Loucy (cell line): ENCODE measurements at regions not wholly inside any gene's neighbourhood (a gene's known extent, or its start where the extent isn't known, plus 50 kb on each side); places are given as distances from the start of the nearest gene placed in this dataset.

Experiments used
- H2AFZ ChIP-seq: fragments of 200-600 bp; sonication (generic); 2 replicates; pipeline ENCODE4 v1.6.0; 2016; ENCODE audit warnings: antibody characterized with exemption, mild to moderate bottlenecking, low read length, moderate library complexity
- H3F3A ChIP-seq: fragments of 200-600 bp; 2 replicates; pipeline ENCODE4 v1.6.0; 2016; ENCODE audit warnings: antibody characterized with exemption, low read depth, mild to moderate bottlenecking
- H3K27me3 ChIP-seq: fragments of 200-600 bp; sonication (generic); 2 replicates; pipeline ENCODE4 v1.6.1; 2014; ENCODE audit warnings: low read length, mild to moderate bottlenecking; ENCODE audit not compliant: insufficient read depth, poor library complexity, severe bottlenecking
- H3K36me3 ChIP-seq: fragments of 200-600 bp; sonication (generic); 2 replicates; pipeline ENCODE4 v1.6.1; 2016; ENCODE audit warnings: low read length; ENCODE audit not compliant: insufficient read depth
- H3K4me1 ChIP-seq: fragments of 200-600 bp; sonication (generic); 2 replicates; pipeline ENCODE4 v1.5.1; 2014; ENCODE audit warnings: low read length, mild to moderate bottlenecking; ENCODE audit not compliant: insufficient read depth, poor library complexity, severe bottlenecking
- H3K4me2 ChIP-seq: fragments of 200-600 bp; sonication (generic); 2 replicates; pipeline ENCODE4 v1.6.0; 2014; ENCODE audit warnings: antibody characterized with exemption, low read length, low read depth, mild to moderate bottlenecking; ENCODE audit not compliant: poor library complexity, severe bottlenecking
- H3K4me3 ChIP-seq: fragments of 200-600 bp; sonication (generic); 2 replicates; pipeline ENCODE4 v1.5.1; 2014; ENCODE audit warnings: low read length, mild to moderate bottlenecking, mixed read lengths; ENCODE audit not compliant: poor library complexity, severe bottlenecking
- H3K79me2 ChIP-seq: fragments of 200-600 bp; sonication (generic); 2 replicates; pipeline ENCODE4 v1.6.1; 2014; ENCODE audit warnings: low read length; ENCODE audit not compliant: insufficient read depth
- H3K9ac ChIP-seq: fragments of 200-600 bp; sonication (generic); 2 replicates; pipeline ENCODE4 v1.6.0; 2014; ENCODE audit warnings: mild to moderate bottlenecking, low read depth, low read length, moderate library complexity; ENCODE audit not compliant: poor library complexity, severe bottlenecking
- H3K9me2 ChIP-seq: fragments of 200-600 bp; sonication (generic); replicated peaks from 2 replicates; pipeline ENCODE4 v1.6.1; 2016; ENCODE audit warnings: low read depth, low read length, mixed read lengths
- H3K9me3 ChIP-seq: fragments of 200-600 bp; sonication (generic); 2 replicates; pipeline ENCODE4 v1.6.1; 2014; ENCODE audit warnings: mild to moderate bottlenecking, antibody characterized with exemption, low read length, low read depth; ENCODE audit not compliant: insufficient read depth
- H4K20me1 ChIP-seq: fragments of 200-600 bp; sonication (generic); 2 replicates; pipeline ENCODE4 v1.6.0; 2014; ENCODE audit warnings: antibody characterized with exemption, low read length, mild to moderate bottlenecking; ENCODE audit not compliant: insufficient read depth, poor library complexity, severe bottlenecking
- EZH2phosphoT487 ChIP-seq: fragments of 200-600 bp; IDR thresholded peaks from 2 replicates; pipeline ENCODE4 v1.6.1; 2018; ENCODE audit warnings: antibody characterized with exemption, mild to moderate bottlenecking, moderate library complexity, borderline replicate concordance
- TF ChIP-seq, protein P1 (sequence below): fragments of 200-600 bp; sonication (generic); conservative IDR thresholded peaks from 2 replicates; pipeline ENCODE4 v1.5.1; 2014; ENCODE audit warnings: mild to moderate bottlenecking, antibody characterized with exemption, low read length

DNA sequence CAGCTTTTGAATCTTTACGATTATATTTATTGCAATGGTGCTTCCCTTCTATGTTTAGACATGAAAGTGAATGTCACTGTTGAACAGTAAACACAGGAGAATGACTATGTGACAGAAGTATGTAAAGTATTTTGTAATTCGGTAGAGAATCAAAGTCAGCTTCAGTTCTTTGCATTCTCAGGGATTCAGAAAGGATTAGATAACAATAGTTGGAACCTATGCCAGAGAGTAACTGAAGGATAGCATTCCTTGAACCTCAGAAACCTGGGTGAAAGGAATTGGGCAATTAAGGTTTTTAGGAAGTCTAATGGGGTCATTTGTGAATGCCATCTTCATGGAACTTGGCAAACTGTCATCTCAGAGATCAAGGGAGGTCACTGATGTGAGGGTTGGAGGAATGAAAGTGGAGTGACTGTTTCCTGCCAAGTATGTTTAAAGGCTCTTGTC lies 305.3 kb upstream of the DDHD1 start:
- no peaks in the 10 kb centered on the region for H4K20me1 ChIP-seq
- H3K4me3 ChIP-seq = no peak overlapping the region
- H3K36me3 ChIP-seq = no peaks in the 10 kb centered on the region
- no peaks in the 10 kb centered on the region for H3K9me3 ChIP-seq
- no peaks in the 10 kb centered on the region for H3K4me1 ChIP-seq
- no peaks in the 10 kb centered on the region for H3F3A ChIP-seq
- no peak overlapping the region for H2AFZ ChIP-seq
- H3K9ac ChIP-seq = no peak overlapping the region
- no peak for TF ChIP-seq EZH2phosphoT487
- TF ChIP-seq, protein P1, sequence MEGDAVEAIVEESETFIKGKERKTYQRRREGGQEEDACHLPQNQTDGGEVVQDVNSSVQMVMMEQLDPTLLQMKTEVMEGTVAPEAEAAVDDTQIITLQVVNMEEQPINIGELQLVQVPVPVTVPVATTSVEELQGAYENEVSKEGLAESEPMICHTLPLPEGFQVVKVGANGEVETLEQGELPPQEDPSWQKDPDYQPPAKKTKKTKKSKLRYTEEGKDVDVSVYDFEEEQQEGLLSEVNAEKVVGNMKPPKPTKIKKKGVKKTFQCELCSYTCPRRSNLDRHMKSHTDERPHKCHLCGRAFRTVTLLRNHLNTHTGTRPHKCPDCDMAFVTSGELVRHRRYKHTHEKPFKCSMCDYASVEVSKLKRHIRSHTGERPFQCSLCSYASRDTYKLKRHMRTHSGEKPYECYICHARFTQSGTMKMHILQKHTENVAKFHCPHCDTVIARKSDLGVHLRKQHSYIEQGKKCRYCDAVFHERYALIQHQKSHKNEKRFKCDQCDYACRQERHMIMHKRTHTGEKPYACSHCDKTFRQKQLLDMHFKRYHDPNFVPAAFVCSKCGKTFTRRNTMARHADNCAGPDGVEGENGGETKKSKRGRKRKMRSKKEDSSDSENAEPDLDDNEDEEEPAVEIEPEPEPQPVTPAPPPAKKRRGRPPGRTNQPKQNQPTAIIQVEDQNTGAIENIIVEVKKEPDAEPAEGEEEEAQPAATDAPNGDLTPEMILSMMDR = no peak
- no peaks in the 10 kb centered on the region for H3K79me2 ChIP-seq
- no peaks in the 10 kb centered on the region for H3K27me3 ChIP-seq
- no peaks in the 10 kb centered on the region for H3K9me2 ChIP-seq
- no peak overlapping the region for H3K4me2 ChIP-seq

- Histone ChIP-seq H3K9me2 (no peaks in the 10 kb centered on the region), H4K20me1 (no peaks in the 10 kb centered on the region), H3K36me3 (no peaks in the 10 kb centered on the region), H3K9me3 (no peaks in the 10 kb centered on the region), H2AFZ (no peak overlapping the region), H3K4me3 (no peak overlapping the region), H3K4me1 (no peaks in the 10 kb centered on the region), H3K79me2 (no peaks in the 10 kb centered on the region), H3K27me3 (no peaks in the 10 kb centered on the region), H3K9ac (no peak overlapping the region), H3K4me2 (no peak overlapping the region), H3F3A (no peaks in the 10 kb centered on the region)
- TF ChIP-seq, protein P1 = no peak
These were observed 303.8 kb upstream of the DDHD1 start for GRCh38 chr14:53456931-53457330.

DNA sequence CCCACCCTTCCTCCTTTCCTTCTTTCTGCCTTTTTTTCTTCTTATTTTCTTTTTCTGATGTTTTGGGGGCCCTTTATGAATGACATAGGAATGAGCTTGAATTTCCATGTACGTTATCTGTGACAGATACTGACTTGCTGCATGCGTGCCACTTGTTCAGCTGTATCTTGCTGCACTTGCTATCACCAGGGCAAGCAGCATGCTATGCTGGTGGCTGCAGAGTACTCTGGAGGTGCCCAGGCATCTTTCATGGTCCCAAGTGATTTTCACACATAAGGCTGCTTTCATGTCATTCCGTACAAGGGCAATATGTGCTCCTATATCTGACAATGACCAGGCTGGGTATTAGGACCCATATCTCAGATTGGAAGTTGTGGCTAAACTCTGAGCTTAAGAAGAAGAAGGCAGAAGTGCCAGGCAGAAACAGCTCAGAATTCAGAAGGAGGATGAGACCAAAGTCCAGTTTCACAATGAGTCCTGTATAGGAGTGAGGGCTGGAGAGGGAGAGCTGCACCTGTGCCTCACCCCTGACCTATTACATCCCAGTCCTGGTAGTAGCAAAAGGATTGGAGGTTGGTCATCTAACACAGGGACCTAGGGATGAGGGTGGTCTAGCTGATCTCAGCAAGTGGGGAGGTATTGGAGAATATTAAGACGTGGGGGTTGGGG lies 299.0 kb upstream of the DDHD1 start:
- TF ChIP-seq EZH2phosphoT487 = no peak
- TF ChIP-seq, protein P1 = no peak

More for the DNA sequence above, 299.0 kb upstream of the DDHD1 start:
- no peaks in the 10 kb centered on the region for H3K36me3 ChIP-seq
- no peaks in the 10 kb centered on the region for H3K9me2 ChIP-seq
- H3K9ac ChIP-seq = no peak overlapping the region
- no peaks in the 10 kb centered on the region for H3K4me1 ChIP-seq
- no peak overlapping the region for H3K4me3 ChIP-seq
- H3K27me3 ChIP-seq = no peaks in the 10 kb centered on the region
- H3F3A ChIP-seq = no peaks in the 10 kb centered on the region
- no peaks in the 10 kb centered on the region for H4K20me1 ChIP-seq
- no peak overlapping the region for H3K4me2 ChIP-seq
- no peaks in the 10 kb centered on the region for H3K79me2 ChIP-seq
- no peak overlapping the region for H2AFZ ChIP-seq
- no peaks in the 10 kb centered on the region for H3K9me3 ChIP-seq
